ENCODE measurements at regions not wholly inside any gene's neighbourhood (a gene's known extent, or its start where the extent isn't known, plus 50 kb on each side); places are given as distances from the start of the nearest gene placed in this dataset.

GRCh38 chr5:17000291-17000939 is 64.3 kb upstream of the MYO10 start:
- 0% methylated on average over 5 of the region's 5 CpGs for WGBS (ENCODE audit: insufficient coverage, low coverage, missing lambda C conversion rate)
- FAIRE-seq = no peak

More at GRCh38 chr5:17000291-17000939, 64.3 kb upstream of the MYO10 start:
- no peaks in the 10 kb centered on the region for H3K36me3 ChIP-seq (ENCODE audit: control insufficient read depth, insufficient read depth, low read length)
- no peaks in the 10 kb centered on the region for H3K9me3 ChIP-seq (replicated peaks; ENCODE audit: control insufficient read depth, insufficient read depth, low read depth, low read length)
- no peak overlapping the region for H3K4me3 ChIP-seq
- no peaks in the 10 kb centered on the region for H3K9me1 ChIP-seq (ENCODE audit: control insufficient read depth, insufficient read depth, low read length)
- ChIA-PET CTCF (ENCODE audit: low intra/inter-chr PET ratio) (no interaction called here), POLR2A (interaction anchor here (0.8 kb wide), 1 partner anchor 10 kb away, joined by 3 read pairs; no protein-coding TSS in a partner anchor)
- no peaks in the 10 kb centered on the region for H3K4me1 ChIP-seq (replicated peaks in 1 of 2; ENCODE audit: control insufficient read depth in 2 of 2, insufficient read depth in 2 of 2, low read length in 2 of 2)
- in situ Hi-C loops (cut with MboI) = no loop called here
- intact Hi-C loops (cut with micrococcal nuclease) = no loop called here
- no peak overlapping the region for H3K9ac ChIP-seq (ENCODE audit: insufficient read depth in 1 of 2, low read depth in 2 of 2, low read length in 2 of 2)
- no peak for DNase-seq (ENCODE audit: extremely low read depth in 1 of 4, low spot score in 3 of 4)
- H2AFZ ChIP-seq (ENCODE audit: low read depth, low read length) = no peak overlapping the region
- H3K79me2 ChIP-seq (ENCODE audit: control insufficient read depth, insufficient read depth, low read length) = no peaks in the 10 kb centered on the region
- no peak overlapping the region for H3K27ac ChIP-seq (ENCODE audit: extremely low read depth, low read depth, low read length)
- BruUV-seq (replicated peaks) = no TSS peak
- peaks cover 2 to 17% of the 10 kb centered on the region in 2 experiments; a peak in 2 of 5 replicates for H3K27me3 ChIP-seq (ENCODE audit: control insufficient read depth in 2 of 2, insufficient read depth in 2 of 2, low read length in 2 of 2)
- no peaks in the 10 kb centered on the region for H4K20me1 ChIP-seq (replicated peaks; ENCODE audit: control insufficient read depth, insufficient read depth, low read length)
- ATAC-seq = no peak
- H3K4me2 ChIP-seq (ENCODE audit: insufficient read depth, low read length) = no peak overlapping the region
- TF ChIP-seq ZNF311 (CRISPR knock-in tag; IDR thresholded peaks at IDR 0.05) (no peak), SREBF1 (IDR thresholded peaks at IDR 0.05; ENCODE audit: borderline replicate concordance, low read depth, low read length) (no peak), DACH1 (IDR thresholded peaks at IDR 0.05; ENCODE audit: partially characterized antibody) (no peak), POLR2AphosphoS2 (IDR thresholded peaks at IDR 0.05; ENCODE audit: low read length) (no peak), SUPT5H (IDR thresholded peaks at IDR 0.05) (no peak), MYC (IDR thresholded peaks at IDR 0.05; ENCODE audit: low read depth, low read length) (no peak), MYC (CRISPR knock-in tag; IDR thresholded peaks at IDR 0.05; ENCODE audit: borderline replicate concordance, low read depth) (no peak), RHOXF2B (CRISPR knock-in tag; conservative IDR thresholded peaks at IDR 0.05) (no peak), ZNF324 (CRISPR knock-in tag; IDR thresholded peaks at IDR 0.05) (no peak), KDM2B (CRISPR knock-in tag; IDR thresholded peaks at IDR 0.05) (no peak), ETV6 (IDR thresholded peaks at IDR 0.05; ENCODE audit: borderline replicate concordance in 1 of 2, low read depth in 2 of 2, low read length in 1 of 2) (no peak), ETV6 (CRISPR knock-in tag; IDR thresholded peaks at IDR 0.05; ENCODE audit: borderline replicate concordance) (no peak), HES1 (IDR thresholded peaks at IDR 0.05; ENCODE audit: low read depth) (no peak)
